ENCODE measurements at regions not wholly inside any gene's neighbourhood (a gene's known extent, or its start where the extent isn't known, plus 50 kb on each side); places are given as distances from the start of the nearest gene placed in this dataset.

DNA sequence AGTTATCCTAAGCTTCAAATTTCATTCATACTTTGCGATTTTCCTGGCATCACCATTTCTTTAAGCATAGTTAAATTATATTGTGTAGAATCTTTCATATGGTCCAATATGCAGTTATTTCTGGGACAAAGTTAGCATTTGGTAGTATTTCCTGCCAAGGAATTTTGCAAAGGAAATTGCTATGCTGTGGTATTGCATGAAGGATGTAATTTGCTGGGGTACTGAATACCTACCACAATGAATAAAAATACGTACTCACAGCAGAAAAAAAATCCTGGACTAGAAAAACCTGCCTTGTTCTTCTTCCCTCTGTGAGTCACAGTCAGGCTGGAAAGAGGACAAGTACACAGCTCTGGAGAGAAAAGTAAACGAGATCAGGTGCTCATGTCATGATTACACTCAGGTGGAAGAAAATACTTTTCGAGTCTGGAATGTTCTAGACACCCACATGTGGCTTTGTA, 241.2 kb downstream of the PTBP2 start:
- Histone ChIP-seq H3K9me3 (ENCODE audit: control insufficient read depth in 1 of 2, insufficient read depth in 1 of 2, low read depth in 1 of 2, low read length in 2 of 2) (no peaks in the 10 kb centered on the region), H3K9me2 (ENCODE audit: insufficient read depth) (no peaks in the 10 kb centered on the region), H3K9ac (ENCODE audit: low read length) (no peak overlapping the region), H3K79me2 (ENCODE audit: insufficient read depth, low read length) (no peaks in the 10 kb centered on the region), H3K4me2 (ENCODE audit: low read length) (no peak overlapping the region), H3K27me3 (ENCODE audit: insufficient read depth, low read length) (no peaks in the 10 kb centered on the region), H3K4me3 (replicated peaks in 1 of 2; ENCODE audit: low read depth in 1 of 2, low read length in 2 of 2) (no peak overlapping the region), H3K4me1 (ENCODE audit: control insufficient read depth in 1 of 2, insufficient read depth in 2 of 2, low read length in 2 of 2) (no peaks in the 10 kb centered on the region), H2AFZ (ENCODE audit: low read depth, low read length, poor library complexity, severe bottlenecking) (no peak overlapping the region), H3K36me3 (ENCODE audit: control insufficient read depth in 1 of 2, insufficient read depth in 2 of 2, low read length in 2 of 2) (no peaks in the 10 kb centered on the region), H3K27ac (ENCODE audit: low read depth, low read length) (no peak overlapping the region), H4K20me1 (ENCODE audit: insufficient read depth) (no peaks in the 10 kb centered on the region)
- no TSS peak for BruUV-seq (replicated peaks)
- intact Hi-C loops (cut with micrococcal nuclease) = no loop called here
- ATAC-seq = no peak
- DNase-seq (ENCODE audit: low read depth, low spot score) = no peak
- ChIA-PET RAD21 (ENCODE audit: low non-redundant PET in 1 of 2, low total read pairs in 2 of 2, uncharacterized antibody in 2 of 2, unreplicated experiment in 2 of 2) (no interaction called here), POLR2A (no interaction called here), CTCF (no interaction called here)
- no peak for TF ChIP-seq TCF7L2 (IDR thresholded peaks at IDR 0.05; ENCODE audit: borderline replicate concordance, extremely low read depth, insufficient read depth, insufficient read length)
- TF ChIP-seq POLR2AphosphoS5 (IDR thresholded peaks at IDR 0.05; ENCODE audit: low read depth, low read length) = no peak
- TF ChIP-seq CBX3 (IDR thresholded peaks at IDR 0.05; ENCODE audit: low read depth) = no peak
- TF ChIP-seq FOSL1 (IDR thresholded peaks at IDR 0.05; ENCODE audit: low read depth) = no peak
- TF ChIP-seq ZFX (IDR thresholded peaks at IDR 0.05) = no peak
- TF ChIP-seq EZH2phosphoT487 (IDR thresholded peaks at IDR 0.05; ENCODE audit: borderline replicate concordance) = no peak
- no peak for TF ChIP-seq CTCF (IDR thresholded peaks at IDR 0.05 in 2 of 3, conservative IDR thresholded peaks at IDR 0.05 in 1 of 3; ENCODE audit: borderline replicate concordance in 1 of 3, insufficient read depth in 1 of 3, low read depth in 2 of 3, low read length in 2 of 3)
- TF ChIP-seq SIN3A (IDR thresholded peaks at IDR 0.05; ENCODE audit: low read depth) = no peak
- TF ChIP-seq SRF (IDR thresholded peaks at IDR 0.05; ENCODE audit: low read depth) = no peak
- no peak for TF ChIP-seq EZH2 (IDR thresholded peaks at IDR 0.05)

DNA sequence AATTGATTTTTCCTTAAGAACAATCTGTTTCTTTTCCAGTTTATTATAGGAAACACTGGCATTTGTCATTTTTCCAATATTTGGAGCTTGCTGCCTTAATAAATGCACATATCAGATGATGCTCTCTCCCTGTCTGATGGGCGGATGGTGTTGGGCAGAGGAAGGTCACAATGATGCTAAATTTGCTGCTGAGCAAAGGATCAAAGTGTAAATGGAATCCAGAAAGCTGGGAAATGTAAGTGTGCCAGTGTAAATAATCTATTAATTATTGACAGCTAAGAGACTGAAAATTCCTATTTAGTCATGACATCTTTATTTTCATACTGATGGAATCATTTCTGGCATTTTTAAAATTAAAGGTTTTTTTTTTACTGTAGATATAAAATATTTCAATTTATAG, 243.2 kb downstream of the PTBP2 start:
- TF ChIP-seq JUND (IDR thresholded peaks at IDR 0.05) = no peak
- H3K4me1 ChIP-seq (ENCODE audit: control insufficient read depth in 1 of 2, insufficient read depth in 2 of 2, low read length in 2 of 2) = no peaks in the 10 kb centered on the region
- no peak overlapping the region for H3K9ac ChIP-seq (ENCODE audit: low read length)
- POLR2A ChIA-PET = no interaction called here
- H3K36me3 ChIP-seq (ENCODE audit: control insufficient read depth in 1 of 2, insufficient read depth in 2 of 2, low read length in 2 of 2) = no peaks in the 10 kb centered on the region
- RAD21 ChIA-PET (ENCODE audit: low non-redundant PET in 1 of 2, low total read pairs in 2 of 2, uncharacterized antibody in 2 of 2, unreplicated experiment in 2 of 2) = no interaction called here
- H3K27me3 ChIP-seq (ENCODE audit: insufficient read depth, low read length) = no peaks in the 10 kb centered on the region
- DNase-seq (ENCODE audit: low read depth, low spot score) = no peak
- no peak overlapping the region for H2AFZ ChIP-seq (ENCODE audit: low read depth, low read length, poor library complexity, severe bottlenecking)
- no peaks in the 10 kb centered on the region for H4K20me1 ChIP-seq (ENCODE audit: insufficient read depth)
- no TSS peak for BruUV-seq (replicated peaks)
- H3K27ac ChIP-seq (ENCODE audit: low read depth, low read length) = no peak overlapping the region
- no peaks in the 10 kb centered on the region for H3K79me2 ChIP-seq (ENCODE audit: insufficient read depth, low read length)
- CTCF ChIA-PET = no interaction called here
- intact Hi-C loops (cut with micrococcal nuclease) = no loop called here
- H3K4me3 ChIP-seq (replicated peaks in 1 of 2; ENCODE audit: low read depth in 1 of 2, low read length in 2 of 2) = no peak overlapping the region
- no peak overlapping the region for H3K4me2 ChIP-seq (ENCODE audit: low read length)
- H3K9me2 ChIP-seq (ENCODE audit: insufficient read depth) = no peaks in the 10 kb centered on the region
- H3K9me3 ChIP-seq (ENCODE audit: control insufficient read depth in 1 of 2, insufficient read depth in 1 of 2, low read depth in 1 of 2, low read length in 2 of 2) = no peaks in the 10 kb centered on the region
- no peak for ATAC-seq

All from HCT116 (cell line).